ENCODE measurements at regions not wholly inside any gene's neighbourhood (a gene's known extent, or its start where the extent isn't known, plus 50 kb on each side); places are given as distances from the start of the nearest gene placed in this dataset.
A peak's percentile ranks its signal among the peaks of the same experiment; 100 is the strongest.

- no peak for DNase-seq (ENCODE audit: low read depth)
- in situ Hi-C loops (cut with HindIII; ENCODE audit: low sequenced_read_pairs): no loop called here
- no peak for TF ChIP-seq CTCF (IDR thresholded peaks at IDR 0.05; ENCODE audit: low read depth, low read length, missing control alignments)
- no peak overlapping the region for H3K4me3 ChIP-seq (ENCODE audit: low read depth, low read length)
Observed at GRCh38 chr1:93740601-93741031, 59.0 kb upstream of the BCAR3 start.

- no peak overlapping the region for H3K4me3 ChIP-seq (ENCODE audit: low read depth, low read length)
- in situ Hi-C loops (cut with HindIII; ENCODE audit: low sequenced_read_pairs): no loop called here
- TF ChIP-seq CTCF (IDR thresholded peaks at IDR 0.05; ENCODE audit: low read depth, low read length, missing control alignments): no peak
- no peak for DNase-seq (ENCODE audit: low read depth)
Observed at GRCh38 chr1:93740157-93740556, 58.5 kb upstream of the BCAR3 start.

GRCh38 chr1:93739472-93739871, 57.8 kb upstream of the BCAR3 start:
- DNase-seq (ENCODE audit: low read depth): no peak
- no peak for TF ChIP-seq CTCF (IDR thresholded peaks at IDR 0.05; ENCODE audit: low read depth, low read length, missing control alignments)
- in situ Hi-C loops (cut with HindIII; ENCODE audit: low sequenced_read_pairs): no loop called here
- H3K4me3 ChIP-seq (ENCODE audit: low read depth, low read length): no peak overlapping the region

- DNase-seq (ENCODE audit: low read depth): no peak
- in situ Hi-C loops (cut with HindIII; ENCODE audit: low sequenced_read_pairs): no loop called here
- TF ChIP-seq CTCF (IDR thresholded peaks at IDR 0.05; ENCODE audit: low read depth, low read length, missing control alignments): no peak
- no peak overlapping the region for H3K4me3 ChIP-seq (ENCODE audit: low read depth, low read length)
Observed at GRCh38 chr1:93738926-93739325, 57.3 kb upstream of the BCAR3 start.

- H3K4me3 ChIP-seq (ENCODE audit: low read depth, low read length): no peak overlapping the region
- DNase-seq (ENCODE audit: low read depth): peak; percentile 41
- TF ChIP-seq CTCF (IDR thresholded peaks at IDR 0.05; ENCODE audit: low read depth, low read length, missing control alignments): no peak
- in situ Hi-C loops (cut with HindIII; ENCODE audit: low sequenced_read_pairs): no loop called here
Observed at GRCh38 chr1:93738075-93738622, 56.5 kb upstream of the BCAR3 start.

- peak; percentile 49 for TF ChIP-seq CTCF (IDR thresholded peaks at IDR 0.05; ENCODE audit: low read depth, low read length, missing control alignments)
- H3K4me3 ChIP-seq (ENCODE audit: low read depth, low read length): no peak overlapping the region
- in situ Hi-C loops (cut with HindIII; ENCODE audit: low sequenced_read_pairs): no loop called here
- peak; percentile 64 for DNase-seq (ENCODE audit: low read depth)
Observed at GRCh38 chr1:93735722-93736121, 54.1 kb upstream of the BCAR3 start.
